Gastrocnemius medialis (tissue), 4 donors: ENCODE measurements at regions not wholly inside any gene's neighbourhood (a gene's known extent, or its start where the extent isn't known, plus 50 kb on each side); places are given as distances from the start of the nearest gene placed in this dataset.

Experiments used
- ATAC-seq, 2 donors: fragments of 150-250 bp; one replicate each; pipeline ENCODE4 v1.9.1; 2016
- DNase-seq, 2 donors: peaks; one replicate each; pipeline ENCODE4 v3.0.0-alpha.2; 2019
- H3K27ac ChIP-seq, 4 donors: fragments of 200-600 bp; sonication (generic); 1 replicate in 1 of 4; 2 replicates in 3 of 4; pipeline ENCODE4 v1.5.1; 2016 to 2018; ENCODE audit warnings: mild to moderate bottlenecking in 2 of 4, moderate library complexity in 1 of 4
- H3K27me3 ChIP-seq, 3 donors: fragments of 200-600 bp; sonication (generic) in 2 of 3; 1 replicate in 1 of 3; 2 replicates in 2 of 3; pipeline versions ENCODE4 v1.5.1 to v1.6.0; 2016 to 2019; ENCODE audit warnings: mild to moderate bottlenecking in 1 of 3, moderate library complexity in 1 of 3
- H3K36me3 ChIP-seq, 2 donors: fragments of 200-600 bp; sonication (generic) in 1 of 2; one replicate each; pipeline ENCODE4 v1.5.1; 2017 to 2018
- H3K4me1 ChIP-seq, 2 donors: fragments of 200-600 bp; sonication (generic) in 1 of 2; one replicate each; pipeline ENCODE4 v1.5.1; 2016 to 2017; ENCODE audit warnings: mild to moderate bottlenecking in 2 of 2
- H3K4me3 ChIP-seq, 4 donors: fragments of 200-600 bp; sonication (generic) in 3 of 4; 1 replicate in 1 of 4; 2 replicates in 3 of 4; pipeline ENCODE4 v1.5.1; 2016 to 2019; ENCODE audit warnings: mild to moderate bottlenecking in 2 of 4
- H3K9me3 ChIP-seq, 3 donors: fragments of 200-600 bp; sonication (generic) in 2 of 3; 1 replicate in 1 of 3; 2 replicates in 2 of 3; pipeline ENCODE4 v1.5.1; 2016 to 2019
- CTCF ChIP-seq, 5 experiments: fragments of 450-650 bp in 3 of 5; fragments of 200-600 bp in 2 of 5; sonication (generic) in 2 of 5; IDR thresholded peaks in 4 of 5; conservative IDR thresholded peaks in 1 of 5; 1 replicate in 4 of 5; 2 replicates in 1 of 5; pipeline ENCODE4 v1.5.1; 2016 to 2019; ENCODE audit warnings: antibody characterized with exemption in 5 of 5, mild to moderate bottlenecking in 3 of 5, moderate library complexity in 3 of 5
- POLR2A ChIP-seq, 2 donors: fragments of 450-650 bp; IDR thresholded peaks; one replicate each; pipeline ENCODE4 v1.6.1; 2017; ENCODE audit warnings: antibody characterized with exemption in 2 of 2, mild to moderate bottlenecking in 2 of 2, moderate library complexity in 2 of 2
- in situ Hi-C, 4 donors: fragments of 200-750 bp; cut with MboI; loops; one replicate each; pipeline versions ENCODE4 v1.15.0 to v1.8.0; 2017; ENCODE audit warnings: low sequenced_read_pairs in 4 of 4
- intact Hi-C: fragments of 100-400 bp; cut with DNase I; formaldehyde crosslinking; loops from one replicate; pipeline ENCODE4 v1.15.1; 2023; ENCODE audit warnings: low total_unique reads

DNA sequence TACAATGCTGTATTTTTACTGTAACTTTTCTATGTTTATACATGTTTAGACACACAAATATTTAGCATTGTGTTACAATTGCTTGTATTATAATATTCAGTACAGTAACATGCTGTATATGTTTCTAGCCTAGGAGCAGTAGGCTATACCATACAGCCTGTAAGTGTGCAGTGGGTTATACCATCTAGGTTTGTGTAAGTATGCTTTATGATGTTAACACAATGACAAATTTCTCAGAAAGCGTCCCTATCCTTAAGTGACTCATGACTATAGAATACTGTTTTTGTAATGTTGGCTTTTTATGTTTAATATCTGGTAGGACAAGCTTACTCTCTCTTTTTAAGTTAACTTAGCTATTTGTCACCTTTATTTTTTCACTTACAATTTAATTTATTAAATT, 127.5 kb upstream of the THRB start:
- TF ChIP-seq POLR2A (IDR thresholded peaks at IDR 0.05): no peak
- no peak for TF ChIP-seq CTCF (IDR thresholded peaks at IDR 0.05 in 4 of 5, conservative IDR thresholded peaks at IDR 0.05 in 1 of 5)
- intact Hi-C loops: no loop called here
- Histone ChIP-seq H3K4me3 (no peak overlapping the region), H3K4me1 (no peaks in the 10 kb centered on the region), H3K36me3 (no peaks in the 10 kb centered on the region), H3K9me3 (no peaks in the 10 kb centered on the region), H3K27me3 (no peaks in the 10 kb centered on the region), H3K27ac (no peak overlapping the region)
- no peak for ATAC-seq
- in situ Hi-C loops: no loop called here
- no peak for DNase-seq

- Histone ChIP-seq H3K27ac (no peak overlapping the region), H3K9me3 (no peaks in the 10 kb centered on the region), H3K27me3 (no peaks in the 10 kb centered on the region), H3K4me1 (peaks cover 0 to 2% of the 10 kb centered on the region in 2 donors), H3K36me3 (no peaks in the 10 kb centered on the region), H3K4me3 (no peak overlapping the region)
- intact Hi-C loops: no loop called here
- DNase-seq (no peak), ATAC-seq (no peak)
- in situ Hi-C loops: no loop called here
- no peak for TF ChIP-seq POLR2A (IDR thresholded peaks at IDR 0.05)
- TF ChIP-seq CTCF (IDR thresholded peaks at IDR 0.05 in 4 of 5, conservative IDR thresholded peaks at IDR 0.05 in 1 of 5): no peak
Measured at GRCh38 chr3:24622696-24623225, 128.1 kb upstream of the THRB start.

DNA sequence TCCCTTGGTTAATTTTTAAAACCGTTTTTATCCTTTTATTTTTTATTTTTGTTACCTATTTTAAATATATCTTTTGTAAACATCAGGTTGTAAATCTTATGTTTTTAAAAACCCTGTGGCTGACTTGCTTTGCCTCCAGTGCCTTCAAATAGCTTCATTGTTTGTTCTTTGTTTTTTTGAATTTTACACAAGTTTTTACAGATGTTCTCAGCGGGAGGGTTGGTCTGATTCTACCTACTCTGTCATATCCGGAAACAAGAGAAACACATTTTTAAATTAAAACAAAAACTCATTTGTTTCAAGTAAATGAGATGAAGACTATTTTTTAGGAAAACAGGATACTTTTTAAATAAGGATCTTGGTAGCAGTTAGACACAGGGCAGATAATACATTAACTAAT, 129.0 kb upstream of the THRB start:
- in situ Hi-C loops: no loop called here

DNA sequence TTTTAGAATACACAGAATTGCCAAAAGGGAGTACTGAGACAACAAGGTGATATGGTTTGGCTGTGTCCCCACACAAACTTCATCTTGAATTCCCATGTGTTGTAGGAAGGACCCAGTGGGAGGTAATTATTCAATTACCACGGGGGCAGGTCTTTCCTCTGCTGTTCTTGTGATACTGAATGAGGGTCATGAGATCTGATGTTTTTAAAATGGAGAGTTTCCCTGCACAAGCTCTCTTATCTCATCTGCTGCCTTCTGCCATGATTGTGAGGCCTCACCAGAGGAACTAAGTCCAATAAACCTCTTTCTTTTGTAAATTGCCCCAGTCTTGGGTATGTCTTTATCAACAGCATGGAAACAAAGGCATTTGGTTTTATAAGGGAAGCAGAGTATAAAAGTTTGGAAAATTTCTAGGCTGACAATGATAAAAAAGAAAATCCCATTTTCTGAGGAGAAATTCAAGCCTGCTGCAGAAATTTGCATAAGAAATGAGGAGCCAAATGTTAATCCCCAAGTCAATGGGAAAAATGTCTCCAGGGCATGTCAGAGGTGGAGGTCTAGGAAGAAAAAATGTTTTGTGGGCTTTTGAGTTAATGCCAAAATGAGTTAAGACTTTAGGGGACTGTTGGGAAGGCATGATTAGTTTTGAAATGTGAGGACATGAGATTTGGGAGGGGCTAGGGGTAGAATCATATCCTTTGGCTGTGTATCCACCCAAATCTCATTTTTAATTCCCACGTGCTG, 130.5 kb upstream of the THRB start:
- TF ChIP-seq POLR2A (IDR thresholded peaks at IDR 0.05) (no peak), CTCF (IDR thresholded peaks at IDR 0.05 in 4 of 5, conservative IDR thresholded peaks at IDR 0.05 in 1 of 5) (no peak)
- Histone ChIP-seq H3K4me1 (peaks cover 8 to 16% of the 10 kb centered on the region in 2 donors), H3K36me3 (no peaks in the 10 kb centered on the region), H3K27me3 (no peaks in the 10 kb centered on the region), H3K27ac (no peak overlapping the region), H3K4me3 (no peak overlapping the region), H3K9me3 (no peaks in the 10 kb centered on the region)
- in situ Hi-C loops (no loop called here), intact Hi-C loops (no loop called here)
- no peak for ATAC-seq
- no peak for DNase-seq

More for the DNA sequence above, 129.0 kb upstream of the THRB start:
- no peak for TF ChIP-seq POLR2A (IDR thresholded peaks at IDR 0.05)
- TF ChIP-seq CTCF (IDR thresholded peaks at IDR 0.05 in 4 of 5, conservative IDR thresholded peaks at IDR 0.05 in 1 of 5): no peak
- peaks cover under 1 to 10% of the 10 kb centered on the region in 2 donors for H3K4me1 ChIP-seq
- no peaks in the 10 kb centered on the region for H3K36me3 ChIP-seq
- intact Hi-C loops: no loop called here
- H3K27me3 ChIP-seq: no peaks in the 10 kb centered on the region
- H3K9me3 ChIP-seq: no peaks in the 10 kb centered on the region
- no peak for DNase-seq
- H3K4me3 ChIP-seq: no peak overlapping the region
- no peak overlapping the region for H3K27ac ChIP-seq
- no peak for ATAC-seq
